ENCODE measurements at regions not wholly inside any gene's neighbourhood (a gene's known extent, or its start where the extent isn't known, plus 50 kb on each side); places are given as distances from the start of the nearest gene placed in this dataset.

- ATAC-seq, result peak; percentile 85
- no peak overlapping the region for H3K27ac Mint-ChIP-seq
- H3K4me1 Mint-ChIP-seq, result peaks cover 13% of the 10 kb centered on the region
- no peak overlapping the region for H3K4me3 Mint-ChIP-seq
- peaks cover 42% of the 10 kb centered on the region for H3K27me3 Mint-ChIP-seq
- H3K36me3 Mint-ChIP-seq, result no peaks in the 10 kb centered on the region
- H3K9me3 Mint-ChIP-seq, result no peaks in the 10 kb centered on the region
These were observed 51.5 kb upstream of the LRRC32 start for GRCh38 chr11:76721755-76722677.

- Mint-ChIP-seq H3K9me3 (no peaks in the 10 kb centered on the region), H3K4me3 (no peak overlapping the region), H3K27ac (no peak overlapping the region), H3K36me3 (no peaks in the 10 kb centered on the region), H3K27me3 (peaks cover 42% of the 10 kb centered on the region), H3K4me1 (peaks cover 13% of the 10 kb centered on the region)
- ATAC-seq, result no peak
These were observed 52.6 kb upstream of the LRRC32 start for GRCh38 chr11:76723142-76723541.

GRCh38 chr11:76723548-76723947, 53.0 kb upstream of the LRRC32 start:
- Mint-ChIP-seq H3K9me3 (no peaks in the 10 kb centered on the region), H3K27ac (no peak overlapping the region), H3K4me1 (peaks cover 13% of the 10 kb centered on the region), H3K4me3 (no peak overlapping the region), H3K27me3 (peaks cover 42% of the 10 kb centered on the region), H3K36me3 (no peaks in the 10 kb centered on the region)
- no peak for ATAC-seq

GRCh38 chr11:76724171-76724768, 53.7 kb upstream of the LRRC32 start:
- Mint-ChIP-seq H3K4me1 (peaks cover 13% of the 10 kb centered on the region), H3K4me3 (no peak overlapping the region), H3K9me3 (no peaks in the 10 kb centered on the region), H3K36me3 (no peaks in the 10 kb centered on the region), H3K27ac (no peak overlapping the region), H3K27me3 (peaks cover 42% of the 10 kb centered on the region)
- ATAC-seq, result no peak

- peaks cover 38% of the 10 kb centered on the region for H3K27me3 Mint-ChIP-seq
- H3K27ac Mint-ChIP-seq, result no peak overlapping the region
- peaks cover 6% of the 10 kb centered on the region for H3K4me1 Mint-ChIP-seq
- H3K9me3 Mint-ChIP-seq, result no peaks in the 10 kb centered on the region
- H3K4me3 Mint-ChIP-seq, result no peak overlapping the region
- ATAC-seq, result no peak
- H3K36me3 Mint-ChIP-seq, result no peaks in the 10 kb centered on the region
These were observed 54.9 kb upstream of the TSKU start for GRCh38 chr11:76728227-76728626.

GRCh38 chr11:76728778-76729177, 54.4 kb upstream of the TSKU start:
- Mint-ChIP-seq H3K36me3 (no peaks in the 10 kb centered on the region), H3K27me3 (peaks cover 33% of the 10 kb centered on the region), H3K4me1 (peaks cover 6% of the 10 kb centered on the region), H3K27ac (no peak overlapping the region), H3K9me3 (no peaks in the 10 kb centered on the region), H3K4me3 (no peak overlapping the region)
- ATAC-seq, result no peak

GRCh38 chr11:76729214-76729613, 53.9 kb upstream of the TSKU start:
- no peak for ATAC-seq
- no peaks in the 10 kb centered on the region for H3K36me3 Mint-ChIP-seq
- no peak overlapping the region for H3K4me3 Mint-ChIP-seq
- no peak overlapping the region for H3K27ac Mint-ChIP-seq
- peaks cover 6% of the 10 kb centered on the region for H3K4me1 Mint-ChIP-seq
- peaks cover 28% of the 10 kb centered on the region for H3K27me3 Mint-ChIP-seq
- no peaks in the 10 kb centered on the region for H3K9me3 Mint-ChIP-seq

GRCh38 chr11:76730887-76731565, 52.1 kb upstream of the TSKU start:
- no peak overlapping the region for H3K4me3 Mint-ChIP-seq
- H3K36me3 Mint-ChIP-seq, result no peaks in the 10 kb centered on the region
- H3K4me1 Mint-ChIP-seq, result peaks cover 6% of the 10 kb centered on the region
- H3K27ac Mint-ChIP-seq, result no peak overlapping the region
- H3K27me3 Mint-ChIP-seq, result peaks cover 16% of the 10 kb centered on the region
- no peaks in the 10 kb centered on the region for H3K9me3 Mint-ChIP-seq
- no peak for ATAC-seq

- no peaks in the 10 kb centered on the region for H3K9me3 Mint-ChIP-seq
- no peak overlapping the region for H3K4me3 Mint-ChIP-seq
- no peak overlapping the region for H3K27ac Mint-ChIP-seq
- no peaks in the 10 kb centered on the region for H3K36me3 Mint-ChIP-seq
- peak; percentile 63 for ATAC-seq
- H3K4me1 Mint-ChIP-seq, result peaks cover 6% of the 10 kb centered on the region
- H3K27me3 Mint-ChIP-seq, result peaks cover 16% of the 10 kb centered on the region
These were observed 50.5 kb upstream of the TSKU start for GRCh38 chr11:76732643-76733042.
